H9 (cell line): ENCODE measurements at regions not wholly inside any gene's neighbourhood (a gene's known extent, or its start where the extent isn't known, plus 50 kb on each side); places are given as distances from the start of the nearest gene placed in this dataset.

ENCODE experiments used
- DNase-seq: peaks from one replicate; pipeline ENCODE4 v3.0.0-alpha.2; 2017
- H2AFZ ChIP-seq: one replicate; pipeline ENCODE4 v1.6.1; 2013; ENCODE audit warnings: mild to moderate bottlenecking, low read length, control low read depth, moderate library complexity
- H2AK5ac ChIP-seq: 2 replicates; pipeline ENCODE4 v1.6.1; 2013; ENCODE audit warnings: low read length, control low read depth, mixed read lengths; ENCODE audit not compliant: insufficient read length
- H2BK120ac ChIP-seq: one replicate; pipeline ENCODE4 v1.6.1; 2013; ENCODE audit warnings: low read depth, mild to moderate bottlenecking, low read length, control low read depth, inconsistent platforms; ENCODE audit not compliant: poor library complexity, severe bottlenecking
- H2BK12ac ChIP-seq: 2 replicates; pipeline ENCODE4 v1.6.1; 2013; ENCODE audit warnings: low read length, control low read depth, mixed read lengths, low read depth; ENCODE audit not compliant: insufficient read length
- H2BK15ac ChIP-seq: 2 replicates; pipeline ENCODE4 v1.6.1; 2013; ENCODE audit warnings: low read depth, low read length, control low read depth
- H2BK20ac ChIP-seq: one replicate; pipeline ENCODE4 v1.6.1; 2013; ENCODE audit warnings: low read depth, mild to moderate bottlenecking, low read length, control low read depth, inconsistent platforms; ENCODE audit not compliant: poor library complexity, severe bottlenecking
- H2BK5ac ChIP-seq: 2 replicates; pipeline ENCODE4 v1.6.1; 2013; ENCODE audit warnings: low read length, control low read depth, mixed read lengths; ENCODE audit not compliant: insufficient read length
- H3K14ac ChIP-seq: 2 replicates; pipeline ENCODE4 v1.6.1; 2013; ENCODE audit warnings: low read length, control low read depth; ENCODE audit not compliant: insufficient read depth
- H3K18ac ChIP-seq: 2 replicates; pipeline ENCODE4 v1.6.1; 2013; ENCODE audit warnings: low read depth, mild to moderate bottlenecking, mixed read lengths, low read length, control low read depth; ENCODE audit not compliant: insufficient read length
- H3K23ac ChIP-seq: 2 replicates; pipeline ENCODE4 v1.6.1; 2013; ENCODE audit warnings: low read length, control low read depth, mixed read lengths, low read depth; ENCODE audit not compliant: insufficient read length
- H3K23me2 ChIP-seq: 2 replicates; pipeline ENCODE4 v1.6.1; 2013; ENCODE audit warnings: low read depth, mild to moderate bottlenecking, mixed read lengths, low read length, control low read depth; ENCODE audit not compliant: insufficient read length, poor library complexity, severe bottlenecking
- H3K27ac ChIP-seq: 2 replicates; pipeline ENCODE4 v1.5.1; 2013; ENCODE audit warnings: low read length, control low read depth, mixed read lengths, low read depth; ENCODE audit not compliant: insufficient read length
- H3K27me3 ChIP-seq: 2 replicates; pipeline ENCODE4 v1.6.1; 2013; ENCODE audit warnings: low read length, control low read depth, inconsistent platforms; ENCODE audit not compliant: insufficient read depth
- H3K4ac ChIP-seq: 2 replicates; pipeline ENCODE4 v1.6.1; 2013; ENCODE audit warnings: low read depth, mild to moderate bottlenecking, control low read depth, inconsistent platforms, low read length, moderate library complexity
- H3K4me1 ChIP-seq: 2 replicates; pipeline ENCODE4 v1.6.1; 2013; ENCODE audit warnings: low read length, control low read depth, inconsistent platforms; ENCODE audit not compliant: insufficient read depth
- H3K4me2 ChIP-seq: 2 replicates; pipeline ENCODE4 v1.6.1; 2013; ENCODE audit warnings: low read length, control low read depth, mixed read lengths; ENCODE audit not compliant: insufficient read length, insufficient read depth
- H3K56ac ChIP-seq: 2 replicates; pipeline ENCODE4 v1.6.1; 2013; ENCODE audit warnings: low read depth, mild to moderate bottlenecking, mixed read lengths, low read length, control low read depth; ENCODE audit not compliant: insufficient read length
- H3K79me1 ChIP-seq: 2 replicates; pipeline ENCODE4 v1.6.1; 2013; ENCODE audit warnings: low read depth, mild to moderate bottlenecking, moderate library complexity, low read length, control low read depth, inconsistent platforms; ENCODE audit not compliant: insufficient read depth, poor library complexity, severe bottlenecking
- H3K79me2 ChIP-seq: 2 replicates; pipeline ENCODE4 v1.6.1; 2013; ENCODE audit warnings: low read length, control low read depth, inconsistent platforms; ENCODE audit not compliant: insufficient read depth
- H3K9ac ChIP-seq: 2 replicates; pipeline ENCODE4 v1.6.1; 2013; ENCODE audit warnings: low read length, control low read depth, mixed read lengths; ENCODE audit not compliant: insufficient read length; ENCODE audit errors: extremely low read depth
- H3K9me3 ChIP-seq: one replicate; pipeline ENCODE4 v1.6.1; 2013; ENCODE audit warnings: low read depth, low read length, inconsistent platforms; ENCODE audit not compliant: control insufficient read depth
- H3T11ph ChIP-seq: one replicate; pipeline ENCODE4 v1.6.1; 2013; ENCODE audit warnings: mild to moderate bottlenecking, low read length, control low read depth, inconsistent platforms
- H4K20me1 ChIP-seq: one replicate; pipeline ENCODE4 v1.6.1; 2013; ENCODE audit not compliant: control insufficient read depth, insufficient read length, insufficient read depth
- H4K5ac ChIP-seq: 2 replicates; pipeline ENCODE4 v1.6.1; 2013; ENCODE audit warnings: low read depth, mild to moderate bottlenecking, mixed read lengths, low read length, control low read depth; ENCODE audit not compliant: insufficient read length
- H4K8ac ChIP-seq: replicated peaks from 2 replicates; pipeline ENCODE4 v1.6.1; 2013; ENCODE audit warnings: low read length, control low read depth, mixed read lengths, low read depth; ENCODE audit not compliant: insufficient read length
- H4K91ac ChIP-seq: 2 replicates; pipeline ENCODE4 v1.6.1; 2013; ENCODE audit warnings: low read depth, mild to moderate bottlenecking, moderate library complexity, mixed read lengths, low read length, control low read depth; ENCODE audit not compliant: insufficient read length
- H3K27ac Mint-ChIP-seq, 3 experiments: 2 replicates in 2 of 3; 3 replicates in 1 of 3; pipeline ENCODE4 v1.8.0; 2020 to 2021; ENCODE audit warnings: mixed read lengths in 3 of 3, mild to moderate bottlenecking in 1 of 3, moderate library complexity in 1 of 3
- H3K27me3 Mint-ChIP-seq: 2 replicates; pipeline ENCODE4 v1.8.0; 2021; ENCODE audit warnings: low read depth, mild to moderate bottlenecking, moderate library complexity, mixed read lengths
- H3K36me3 Mint-ChIP-seq, 3 experiments: 2 replicates in 2 of 3; 3 replicates in 1 of 3; pipeline ENCODE4 v1.8.0; 2020 to 2021; ENCODE audit warnings: low read depth in 3 of 3, mixed read lengths in 3 of 3; ENCODE audit not compliant: insufficient read depth in 1 of 3
- H3K4me1 Mint-ChIP-seq, 2 experiments: 2 replicates each; pipeline ENCODE4 v1.8.0; 2020; ENCODE audit warnings: mixed read lengths in 2 of 2
- H3K4me3 Mint-ChIP-seq, 2 experiments: 2 replicates in 1 of 2; 3 replicates in 1 of 2; pipeline ENCODE4 v1.8.0; 2020 to 2021; ENCODE audit warnings: mild to moderate bottlenecking in 2 of 2, mixed read lengths in 2 of 2, moderate library complexity in 1 of 2
- H3K9me3 Mint-ChIP-seq, 2 experiments: 2 replicates in 1 of 2; 3 replicates in 1 of 2; pipeline ENCODE4 v1.8.0; 2020; ENCODE audit warnings: mild to moderate bottlenecking in 2 of 2, mixed read lengths in 2 of 2, moderate library complexity in 1 of 2
- CTCF ChIP-seq: fragments of 200-600 bp; sonication (generic); conservative IDR thresholded peaks from 3 replicates; pipeline ENCODE4 v1.8.0; 2021; ENCODE audit warnings: antibody characterized with exemption, mild to moderate bottlenecking
- WGBS: extraction: QIAGEN DNeasy Blood & Tissue Kit; methylation state at CpG from one replicate; pipeline ENCODE4 v1.1.7; 2013; ENCODE audit warnings: missing lambda C conversion rate, low lambda C conversion rate, mixed read lengths; ENCODE audit not compliant: insufficient read length; ENCODE audit errors: extremely low coverage; 5-methylcytosine and 5-hydroxymethylcytosine counted together

DNA sequence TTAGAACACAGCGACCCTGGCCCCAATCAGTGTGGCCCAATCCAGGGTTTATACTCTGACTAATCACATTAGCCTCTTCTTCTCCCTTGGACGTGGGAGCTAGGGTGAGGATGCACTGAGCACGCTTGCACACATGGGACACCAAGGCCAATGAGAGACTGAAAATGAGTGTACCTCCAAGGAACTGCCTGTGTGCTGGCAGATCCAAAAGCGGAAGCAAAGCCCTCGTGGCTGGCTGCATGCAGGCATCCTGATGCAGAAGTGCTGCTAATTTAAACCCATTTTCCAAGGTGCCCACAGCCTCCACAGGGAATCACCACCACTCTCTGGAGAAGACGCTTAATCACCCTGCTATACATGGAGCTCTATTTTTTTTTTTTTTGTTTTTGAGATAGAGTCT, 375.3 kb upstream of the XYLT1 start:
- Histone ChIP-seq H2AFZ (no peak overlapping the region), H2BK15ac (no peak overlapping the region), H2BK120ac (no peak overlapping the region), H3K4me2 (no peak overlapping the region), H3K23me2 (no peaks in the 10 kb centered on the region), H3K14ac (no peak overlapping the region), H3K18ac (no peak overlapping the region), H3K9ac (no peak overlapping the region), H4K91ac (no peak overlapping the region), H4K20me1 (no peaks in the 10 kb centered on the region), H3K27me3 (no peaks in the 10 kb centered on the region), H2AK5ac (no peak overlapping the region), H3K27ac (no peak overlapping the region), H2BK5ac (no peak overlapping the region), H2BK12ac (no peak overlapping the region), H3K4ac (no peak overlapping the region), H2BK20ac (no peak overlapping the region), H3K56ac (no peak overlapping the region), H3K4me1 (no peaks in the 10 kb centered on the region), H3K23ac (no peak overlapping the region), H3K79me2 (no peaks in the 10 kb centered on the region), H3T11ph (no peak overlapping the region), H4K8ac (no peak overlapping the region), H4K5ac (no peak overlapping the region), H3K9me3 (no peaks in the 10 kb centered on the region), H3K79me1 (no peaks in the 10 kb centered on the region)
- H3K36me3 Mint-ChIP-seq, result no peaks in the 10 kb centered on the region
- no CpG with 5 or more reads among the region's 6 CpGs for WGBS
- no peak overlapping the region for H3K4me3 Mint-ChIP-seq
- H3K27me3 Mint-ChIP-seq, result 0 out of 2 replicates have a peak, but pooled peaks cover 4% of the 10 kb centered on the region
- no peak overlapping the region for H3K27ac Mint-ChIP-seq
- DNase-seq, result no peak
- peaks cover 0 to 6% of the 10 kb centered on the region in 2 experiments; a peak in 2 of 4 replicates for H3K4me1 Mint-ChIP-seq
- H3K9me3 Mint-ChIP-seq, result no peaks in the 10 kb centered on the region
- no peak for TF ChIP-seq CTCF
